Pancreas (tissue), 10 donors: ENCODE measurements at regions not wholly inside any gene's neighbourhood (a gene's known extent, or its start where the extent isn't known, plus 50 kb on each side); places are given as distances from the start of the nearest gene placed in this dataset.
"Not testable (repeated sequence)": the region's sequence is repeated elsewhere in the genome, so short reads cannot be mapped to it uniquely, and the experiment has no call there.

Experiments
- ATAC-seq, 4 donors: fragments of 200-7000 bp; cut with Tn5 transposase; one replicate each; pipeline versions ENCODE4 v1.8.0 to v1.9.1; 2020; ENCODE audit warnings: mild to moderate bottlenecking in 4 of 4, moderate library complexity in 4 of 4
- DNase-seq, 6 donors: peaks; one replicate each; pipeline ENCODE4 v3.0.0-alpha.2; 2020
- FAIRE-seq: peaks from 2 replicates; lab custom pipeline; 2012; peaks lifted over from hg19 to GRCh38; lab: Jason Lieb, UNC
- H3K27ac ChIP-seq, 4 donors: fragments of 200-600 bp; sonication (generic); 1 replicate in 3 of 4; 2 replicates in 1 of 4; pipeline versions ENCODE4 v1.5.0 to v1.8.0; 2020
- H3K27me3 ChIP-seq, 4 donors: fragments of 200-600 bp; one replicate each; pipeline ENCODE4 v1.8.0; 2021
- H3K36me3 ChIP-seq, 3 donors: fragments of 200-600 bp; sonication (generic) in 1 of 3; one replicate each; pipeline versions ENCODE4 v1.5.0 to v1.8.0; 2020 to 2021
- H3K4me1 ChIP-seq, 3 donors: fragments of 200-600 bp; one replicate each; pipeline ENCODE4 v1.8.0; 2021
- H3K4me3 ChIP-seq, 4 donors: fragments of 200-600 bp; sonication (generic) in 2 of 4; one replicate each; pipeline versions ENCODE4 v1.5.0 to v1.8.0; 2020 to 2021
- H3K9me3 ChIP-seq, 4 donors: fragments of 200-600 bp; one replicate each; pipeline ENCODE4 v1.8.0; 2021
- CTCF ChIP-seq, 4 donors: fragments of 200-600 bp; sonication (generic) in 3 of 4; IDR thresholded peaks; one replicate each; pipeline versions ENCODE4 v1.5.0 to v1.8.0; 2021; ENCODE audit warnings: antibody characterized with exemption in 4 of 4
- WGBS, 2 donors: extraction: QIAGEN DNeasy Blood & Tissue Kit; methylation state at CpG; one replicate each; pipeline ENCODE4 v1.1.7; 2013; 5-methylcytosine and 5-hydroxymethylcytosine counted together
- intact Hi-C, 3 donors: fragments of 100-400 bp; cut with DNase I; formaldehyde crosslinking; loops; one replicate each; pipeline versions ENCODE4 v1.11.1 to v1.14.2; 2022
- donor health status: healthy with polysubstance abuse.
- donor health status: DM: no; HTN: no; CAD: no; lungs with moderate emphysema.
- donor health status: DM: no; HTN: no; CAD: no.
- donor health status: control.
- donor health status: control.
- donor health status: Bipolar disorder and iron deficiency.
- donor health status: DM: yes; HTN: yes; CAD: no.
- donor health status: DM: no; HTN: no; CAD: no.
- donor health status: DM: no; HTN: no; CAD: no.
- donor health status: DM: yes; HTN: yes; CAD: no.

GRCh38 chrX:121169099-121170035 is 122.0 kb downstream of the GLUD2 start:
- H3K27me3 ChIP-seq: no peaks in the 10 kb centered on the region
- FAIRE-seq (no peak), ATAC-seq (no peak), DNase-seq (no peak)
- no peak for TF ChIP-seq CTCF (IDR thresholded peaks at IDR 0.05)
- no peaks in the 10 kb centered on the region for H3K4me1 ChIP-seq
- WGBS, 2 donors: 37 to 86% methylated on average over 2 of the region's 2 CpGs
- no peaks in the 10 kb centered on the region for H3K9me3 ChIP-seq
- H3K27ac ChIP-seq: no peak overlapping the region
- intact Hi-C loops: no loop called here
- no peak overlapping the region for H3K4me3 ChIP-seq
- no peaks in the 10 kb centered on the region for H3K36me3 ChIP-seq

- Histone ChIP-seq H3K27ac (no peak overlapping the region), H3K27me3 (no peaks in the 10 kb centered on the region), H3K4me3 (no peak overlapping the region), H3K9me3 (no peaks in the 10 kb centered on the region), H3K4me1 (no peaks in the 10 kb centered on the region), H3K36me3 (no peaks in the 10 kb centered on the region)
- intact Hi-C loops: no loop called here
- WGBS, 2 donors: 79 to 91% methylated on average over 2 of the region's 2 CpGs
- TF ChIP-seq CTCF (IDR thresholded peaks at IDR 0.05): no peak
- no peak for DNase-seq
- no peak for ATAC-seq
- FAIRE-seq: no peak
Measured at GRCh38 chrX:121172703-121173102, 125.3 kb downstream of the GLUD2 start.

GRCh38 chrX:121179972-121180371 is 132.6 kb downstream of the GLUD2 start:
- Histone ChIP-seq H3K9me3 (no peaks in the 10 kb centered on the region), H3K4me3 (no peak overlapping the region), H3K27ac (no peak overlapping the region), H3K4me1 (no peaks in the 10 kb centered on the region), H3K36me3 (no peaks in the 10 kb centered on the region), H3K27me3 (no peaks in the 10 kb centered on the region)
- no peak for DNase-seq
- no peak for ATAC-seq
- TF ChIP-seq CTCF (IDR thresholded peaks at IDR 0.05): no peak
- 45 to 71% methylated on average over 1 of the region's 1 CpG for WGBS, 2 donors
- intact Hi-C loops: no loop called here
- FAIRE-seq: no peak

GRCh38 chrX:121191779-121192178 is 144.4 kb downstream of the GLUD2 start:
- no peak for TF ChIP-seq CTCF (IDR thresholded peaks at IDR 0.05)
- ATAC-seq: no peak
- Histone ChIP-seq H3K9me3 (no peaks in the 10 kb centered on the region), H3K4me3 (no peak overlapping the region), H3K4me1 (no peaks in the 10 kb centered on the region), H3K27ac (no peak overlapping the region), H3K27me3 (no peaks in the 10 kb centered on the region), H3K36me3 (no peaks in the 10 kb centered on the region)
- 65 to 88% methylated on average over 10 of the region's 10 CpGs for WGBS, 2 donors
- no peak for DNase-seq
- FAIRE-seq: no peak
- intact Hi-C loops: no loop called here

- Histone ChIP-seq H3K27me3 (no peaks in the 10 kb centered on the region), H3K4me3 (no peak overlapping the region), H3K9me3 (no peaks in the 10 kb centered on the region), H3K36me3 (no peaks in the 10 kb centered on the region), H3K4me1 (no peaks in the 10 kb centered on the region), H3K27ac (no peak overlapping the region)
- ATAC-seq (no peak), FAIRE-seq (no peak), DNase-seq (no peak)
- intact Hi-C loops: no loop called here
- WGBS, 2 donors: 82 to 88% methylated on average over 2 of the region's 2 CpGs
- no peak for TF ChIP-seq CTCF (IDR thresholded peaks at IDR 0.05)
Measured at GRCh38 chrX:121195719-121196118, 148.3 kb downstream of the GLUD2 start.

GRCh38 chrX:121196872-121197444 is 149.5 kb downstream of the GLUD2 start:
- H3K27me3 ChIP-seq, ATAC-seq, H3K9me3 ChIP-seq, H3K4me1 ChIP-seq, intact Hi-C loops, H3K4me3 ChIP-seq, FAIRE-seq, DNase-seq, H3K27ac ChIP-seq, H3K36me3 ChIP-seq: not testable (repeated sequence)
- 74 to 83% methylated on average over 11 of the region's 11 CpGs for WGBS, 2 donors
